ENCODE measurements at regions not wholly inside any gene's neighbourhood (a gene's known extent, or its start where the extent isn't known, plus 50 kb on each side); places are given as distances from the start of the nearest gene placed in this dataset.
A peak's percentile ranks its signal among the peaks of the same experiment; 100 is the strongest.
"Not testable (repeated sequence)": the region's sequence is repeated elsewhere in the genome, so short reads cannot be mapped to it uniquely, and the experiment has no call there.

GRCh38 chr10:11691319-11691755 lies 50.8 kb upstream of the ECHDC3 start:
- no peak for DNase-seq

- no peak for DNase-seq
These were observed 52.0 kb upstream of the ECHDC3 start for GRCh38 chr10:11689945-11690736.

GRCh38 chr10:11688448-11688795 lies 53.8 kb upstream of the ECHDC3 start:
- not testable (repeated sequence) for DNase-seq

GRCh38 chr10:11687779-11688447 lies 54.3 kb upstream of the ECHDC3 start:
- DNase-seq, result no peak

- DNase-seq, result no peak
These were observed 54.8 kb upstream of the ECHDC3 start for GRCh38 chr10:11687357-11687771.

- peak; percentile 66 for DNase-seq
These were observed 56.4 kb upstream of the ECHDC3 start for GRCh38 chr10:11685787-11686218.

GRCh38 chr10:11684717-11685645 lies 57.2 kb upstream of the ECHDC3 start:
- DNase-seq, result no peak

GRCh38 chr10:11684341-11684716 lies 57.9 kb upstream of the ECHDC3 start:
- DNase-seq, result not testable (repeated sequence)

- peak; percentile 57 for DNase-seq
These were observed 58.5 kb upstream of the ECHDC3 start for GRCh38 chr10:11683529-11684320.

GRCh38 chr10:11682851-11683250 lies 59.3 kb upstream of the ECHDC3 start:
- no peak for DNase-seq

- DNase-seq, result no peak
These were observed 59.9 kb upstream of the ECHDC3 start for GRCh38 chr10:11682267-11682683.

GRCh38 chr10:11680496-11680895 lies 61.7 kb upstream of the ECHDC3 start:
- no peak for DNase-seq

- DNase-seq, result no peak
These were observed 62.2 kb upstream of the ECHDC3 start for GRCh38 chr10:11679946-11680345.

- DNase-seq, result peak; percentile 26
These were observed 63.9 kb upstream of the ECHDC3 start for GRCh38 chr10:11678074-11678793.

GRCh38 chr10:11677480-11677879 lies 64.7 kb upstream of the ECHDC3 start:
- DNase-seq, result no peak

GRCh38 chr10:11673346-11674280 lies 62.2 kb upstream of the USP6NL start:
- DNase-seq, result peak; percentile 33

GRCh38 chr10:11672836-11673235 lies 61.4 kb upstream of the USP6NL start:
- no peak for DNase-seq

- peak; percentile 48 for DNase-seq
These were observed 58.9 kb upstream of the USP6NL start for GRCh38 chr10:11670381-11670780.

- no peak for DNase-seq
These were observed 57.6 kb upstream of the USP6NL start for GRCh38 chr10:11668847-11669610.

- no peak for DNase-seq
These were observed 56.3 kb upstream of the USP6NL start for GRCh38 chr10:11667756-11668155.

Data from NCI-H69 (cell line).